ENCODE measurements at regions not wholly inside any gene's neighbourhood (a gene's known extent, or its start where the extent isn't known, plus 50 kb on each side); places are given as distances from the start of the nearest gene placed in this dataset.

DNA sequence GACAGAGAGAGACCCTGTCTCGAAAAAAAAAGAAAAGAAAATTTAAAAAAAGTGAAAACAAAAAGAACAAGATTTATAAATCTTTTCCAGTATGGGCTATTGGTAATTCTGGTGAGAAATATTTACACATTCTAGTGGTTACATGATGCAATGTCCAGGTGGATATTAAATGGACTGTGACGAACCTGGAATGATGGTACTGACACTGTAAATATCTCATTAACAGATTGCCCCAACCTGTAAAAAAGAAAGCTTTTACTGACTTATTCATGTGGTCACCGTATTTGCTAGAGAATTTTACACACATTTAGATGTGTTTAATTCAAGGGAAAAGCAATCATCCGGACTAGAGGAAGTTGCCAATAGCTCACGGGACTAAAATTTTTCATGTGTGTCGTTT lies 162.1 kb upstream of the LRIG1 start:
- no peaks in the 10 kb centered on the region for H3K9me3 ChIP-seq (ENCODE audit: insufficient read depth, low read depth, low read length)
- H3K4ac ChIP-seq (ENCODE audit: low read depth, low read length) = no peak overlapping the region
- WGBS (ENCODE audit: extremely low coverage, insufficient coverage, insufficient read length) = no CpG with 5 or more reads among the region's 6 CpGs
- H3K23ac ChIP-seq (ENCODE audit: low read length) = no peak overlapping the region
- no peak overlapping the region for H3K14ac ChIP-seq (ENCODE audit: low read length)
- H2BK120ac ChIP-seq (ENCODE audit: insufficient read depth, low read length, poor library complexity) = no peak overlapping the region
- no peak overlapping the region for H4K12ac ChIP-seq (ENCODE audit: low read depth, low read length)
- no peak overlapping the region for H2BK5ac ChIP-seq (ENCODE audit: low read depth, low read length, poor library complexity)
- peaks cover 1% of the 10 kb centered on the region for H3K79me1 ChIP-seq (ENCODE audit: low read length)
- no peak overlapping the region for H2BK12ac ChIP-seq (ENCODE audit: low read length)
- H2AK5ac ChIP-seq (ENCODE audit: low read length) = no peak overlapping the region
- H3K36me3 ChIP-seq (ENCODE audit: control insufficient read depth in 1 of 2, insufficient read depth in 2 of 2, low read length in 2 of 2) = no peaks in the 10 kb centered on the region
- no peaks in the 10 kb centered on the region for H3K79me2 ChIP-seq (ENCODE audit: control insufficient read depth, insufficient read depth, low read length, poor library complexity)
- H3K4me1 ChIP-seq (ENCODE audit: control insufficient read depth in 1 of 2, insufficient read depth in 2 of 2, low read length in 2 of 2) = peaks cover 4% of the 10 kb centered on the region in 2 experiments
- no peak overlapping the region for H3K4me3 ChIP-seq (ENCODE audit: low read depth, low read length)
- H3K4me2 ChIP-seq (ENCODE audit: low read length) = no peak overlapping the region
- H4K91ac ChIP-seq (ENCODE audit: low read depth, low read length) = no peak overlapping the region
- no peak overlapping the region for H3K9ac ChIP-seq (ENCODE audit: low read length)
- H3K18ac ChIP-seq (ENCODE audit: low read length) = no peak overlapping the region
- no peak overlapping the region for H4K8ac ChIP-seq (ENCODE audit: low read depth, low read length)
- no peak overlapping the region for H3K27ac ChIP-seq (ENCODE audit: low read depth, low read length)
- no peak overlapping the region for H2AFZ ChIP-seq (ENCODE audit: insufficient read depth, low read length, poor library complexity)
- no peaks in the 10 kb centered on the region for H3K27me3 ChIP-seq (ENCODE audit: insufficient read depth, low read length)
- DNase-seq = no peak

DNA sequence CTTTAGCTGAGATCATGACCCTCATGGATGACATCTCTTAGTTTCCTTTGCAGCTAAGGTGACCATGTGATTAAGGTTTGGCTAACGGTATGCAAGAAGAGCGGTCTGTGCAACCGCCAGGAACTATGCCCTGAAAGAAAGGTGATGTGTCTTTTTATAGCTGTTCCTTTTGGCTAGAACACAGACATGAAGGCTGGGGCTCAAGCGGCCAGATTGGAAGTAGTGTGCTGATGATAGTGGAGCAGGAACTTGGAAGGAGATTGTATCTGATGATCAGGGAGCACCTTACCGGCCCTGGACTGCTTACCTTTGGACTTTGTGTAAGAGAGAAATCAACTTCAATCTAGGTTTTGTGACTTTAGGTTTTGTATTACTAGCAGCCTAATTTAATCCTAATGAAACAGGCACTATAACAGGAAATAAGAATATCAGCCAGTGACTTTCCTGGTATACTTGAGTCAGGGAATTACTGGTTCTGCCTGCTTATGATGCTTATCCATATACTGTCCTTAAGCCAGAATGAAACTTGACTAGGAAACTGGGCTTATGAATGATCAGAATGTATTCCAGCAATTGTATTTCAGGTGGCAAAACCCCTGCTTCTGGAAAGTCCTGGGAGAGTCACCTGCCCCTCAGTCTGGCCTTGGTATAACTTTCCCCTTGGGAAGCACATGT lies 164.3 kb upstream of the LRIG1 start:
- H3K27me3 ChIP-seq (ENCODE audit: insufficient read depth, low read length) = no peaks in the 10 kb centered on the region
- H3K9ac ChIP-seq (ENCODE audit: low read length) = no peak overlapping the region
- no peak for DNase-seq
- H3K36me3 ChIP-seq (ENCODE audit: control insufficient read depth in 1 of 2, insufficient read depth in 2 of 2, low read length in 2 of 2) = no peaks in the 10 kb centered on the region
- H3K79me2 ChIP-seq (ENCODE audit: control insufficient read depth, insufficient read depth, low read length, poor library complexity) = no peaks in the 10 kb centered on the region
- H3K4me1 ChIP-seq (ENCODE audit: control insufficient read depth in 1 of 2, insufficient read depth in 2 of 2, low read length in 2 of 2) = peaks cover 4% of the 10 kb centered on the region in 2 experiments
- H3K4ac ChIP-seq (ENCODE audit: low read depth, low read length) = no peak overlapping the region
- no peak overlapping the region for H3K18ac ChIP-seq (ENCODE audit: low read length)
- H4K12ac ChIP-seq (ENCODE audit: low read depth, low read length) = no peak overlapping the region
- WGBS (ENCODE audit: extremely low coverage, insufficient coverage, insufficient read length) = no CpG with 5 or more reads among the region's 5 CpGs
- H2BK12ac ChIP-seq (ENCODE audit: low read length) = no peak overlapping the region
- H3K14ac ChIP-seq (ENCODE audit: low read length) = no peak overlapping the region
- no peak overlapping the region for H3K27ac ChIP-seq (ENCODE audit: low read depth, low read length)
- peaks cover 1% of the 10 kb centered on the region for H3K79me1 ChIP-seq (ENCODE audit: low read length)
- H4K91ac ChIP-seq (ENCODE audit: low read depth, low read length) = no peak overlapping the region
- no peak overlapping the region for H2AFZ ChIP-seq (ENCODE audit: insufficient read depth, low read length, poor library complexity)
- peaks cover 2% of the 10 kb centered on the region for H3K9me3 ChIP-seq (ENCODE audit: insufficient read depth, low read depth, low read length)
- H4K8ac ChIP-seq (ENCODE audit: low read depth, low read length) = no peak overlapping the region
- no peak overlapping the region for H2BK5ac ChIP-seq (ENCODE audit: low read depth, low read length, poor library complexity)
- no peak overlapping the region for H3K4me3 ChIP-seq (ENCODE audit: low read depth, low read length)
- no peak overlapping the region for H2BK120ac ChIP-seq (ENCODE audit: insufficient read depth, low read length, poor library complexity)
- no peak overlapping the region for H2AK5ac ChIP-seq (ENCODE audit: low read length)
- H3K23ac ChIP-seq (ENCODE audit: low read length) = no peak overlapping the region
- no peak overlapping the region for H3K4me2 ChIP-seq (ENCODE audit: low read length)

DNA sequence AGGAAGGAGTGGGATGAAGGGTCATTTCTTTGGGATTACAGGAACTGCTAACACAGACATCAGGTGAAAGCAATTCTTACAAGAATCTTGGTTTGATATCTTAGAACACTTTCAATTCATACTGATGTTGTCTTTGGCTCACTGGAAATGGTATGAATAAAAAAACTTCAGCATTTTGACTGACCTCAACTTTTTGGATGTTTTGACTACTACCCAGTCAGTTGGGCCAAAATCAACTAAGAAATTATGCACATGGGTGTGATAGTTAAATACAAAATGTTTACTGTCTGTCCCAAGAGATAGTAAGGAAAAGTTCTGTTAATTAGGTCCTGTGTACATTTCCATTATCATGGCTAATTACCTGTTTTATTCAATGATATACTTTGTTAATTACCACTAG lies 165.5 kb upstream of the LRIG1 start:
- no peak overlapping the region for H3K4me2 ChIP-seq (ENCODE audit: low read length)
- no peak overlapping the region for H4K8ac ChIP-seq (ENCODE audit: low read depth, low read length)
- H3K79me1 ChIP-seq (ENCODE audit: low read length) = peaks cover 1% of the 10 kb centered on the region
- H3K36me3 ChIP-seq (ENCODE audit: control insufficient read depth in 1 of 2, insufficient read depth in 2 of 2, low read length in 2 of 2) = no peaks in the 10 kb centered on the region
- no peaks in the 10 kb centered on the region for H3K27me3 ChIP-seq (ENCODE audit: insufficient read depth, low read length)
- H4K91ac ChIP-seq (ENCODE audit: low read depth, low read length) = no peak overlapping the region
- H3K9me3 ChIP-seq (ENCODE audit: insufficient read depth, low read depth, low read length) = peaks cover 2% of the 10 kb centered on the region
- no peaks in the 10 kb centered on the region for H3K79me2 ChIP-seq (ENCODE audit: control insufficient read depth, insufficient read depth, low read length, poor library complexity)
- no peak overlapping the region for H3K27ac ChIP-seq (ENCODE audit: low read depth, low read length)
- no peak overlapping the region for H3K18ac ChIP-seq (ENCODE audit: low read length)
- no peak for DNase-seq
- no peak overlapping the region for H3K4ac ChIP-seq (ENCODE audit: low read depth, low read length)
- H3K14ac ChIP-seq (ENCODE audit: low read length) = no peak overlapping the region
- peaks cover 4% of the 10 kb centered on the region in 2 experiments for H3K4me1 ChIP-seq (ENCODE audit: control insufficient read depth in 1 of 2, insufficient read depth in 2 of 2, low read length in 2 of 2)
- no peak overlapping the region for H2BK12ac ChIP-seq (ENCODE audit: low read length)
- H3K4me3 ChIP-seq (ENCODE audit: low read depth, low read length) = no peak overlapping the region
- H4K12ac ChIP-seq (ENCODE audit: low read depth, low read length) = no peak overlapping the region
- H2BK5ac ChIP-seq (ENCODE audit: low read depth, low read length, poor library complexity) = no peak overlapping the region
- no peak overlapping the region for H3K9ac ChIP-seq (ENCODE audit: low read length)
- no peak overlapping the region for H2AFZ ChIP-seq (ENCODE audit: insufficient read depth, low read length, poor library complexity)
- no peak overlapping the region for H2AK5ac ChIP-seq (ENCODE audit: low read length)
- H3K23ac ChIP-seq (ENCODE audit: low read length) = no peak overlapping the region
- H2BK120ac ChIP-seq (ENCODE audit: insufficient read depth, low read length, poor library complexity) = no peak overlapping the region

DNA sequence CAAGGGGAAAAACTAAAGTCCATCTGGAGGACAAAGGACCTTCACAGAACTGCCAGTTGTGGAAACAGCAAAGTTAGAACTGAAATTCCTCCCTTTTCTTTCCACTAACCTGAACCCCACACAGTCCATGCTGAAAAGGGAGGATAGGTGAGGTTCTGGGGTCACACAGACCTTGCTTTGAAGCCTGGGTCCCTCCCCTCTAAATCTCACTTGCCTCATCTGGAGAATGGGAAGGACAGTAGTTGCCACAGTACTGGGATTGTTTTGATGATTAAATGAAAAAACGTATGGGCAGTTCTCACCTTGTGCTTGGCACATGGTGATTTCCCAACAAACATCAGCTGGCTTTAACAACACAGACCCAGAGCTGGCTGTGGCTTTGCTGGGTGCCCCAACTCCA lies 166.4 kb upstream of the LRIG1 start:
- no peak overlapping the region for H3K9ac ChIP-seq (ENCODE audit: low read length)
- H2AFZ ChIP-seq (ENCODE audit: insufficient read depth, low read length, poor library complexity) = no peak overlapping the region
- H3K27ac ChIP-seq (ENCODE audit: low read depth, low read length) = no peak overlapping the region
- no peaks in the 10 kb centered on the region for H3K79me2 ChIP-seq (ENCODE audit: control insufficient read depth, insufficient read depth, low read length, poor library complexity)
- H2BK5ac ChIP-seq (ENCODE audit: low read depth, low read length, poor library complexity) = no peak overlapping the region
- H3K14ac ChIP-seq (ENCODE audit: low read length) = no peak overlapping the region
- H3K9me3 ChIP-seq (ENCODE audit: insufficient read depth, low read depth, low read length) = peaks cover 2% of the 10 kb centered on the region
- H2BK120ac ChIP-seq (ENCODE audit: insufficient read depth, low read length, poor library complexity) = no peak overlapping the region
- no peaks in the 10 kb centered on the region for H3K36me3 ChIP-seq (ENCODE audit: control insufficient read depth in 1 of 2, insufficient read depth in 2 of 2, low read length in 2 of 2)
- no peak overlapping the region for H3K4me3 ChIP-seq (ENCODE audit: low read depth, low read length)
- no peak overlapping the region for H2AK5ac ChIP-seq (ENCODE audit: low read length)
- no peak overlapping the region for H3K4ac ChIP-seq (ENCODE audit: low read depth, low read length)
- no peak for DNase-seq
- no peak overlapping the region for H3K23ac ChIP-seq (ENCODE audit: low read length)
- H3K27me3 ChIP-seq (ENCODE audit: insufficient read depth, low read length) = no peaks in the 10 kb centered on the region
- no peak overlapping the region for H2BK12ac ChIP-seq (ENCODE audit: low read length)
- H4K91ac ChIP-seq (ENCODE audit: low read depth, low read length) = no peak overlapping the region
- no peaks in the 10 kb centered on the region for H3K79me1 ChIP-seq (ENCODE audit: low read length)
- H3K4me2 ChIP-seq (ENCODE audit: low read length) = no peak overlapping the region
- no peak overlapping the region for H3K18ac ChIP-seq (ENCODE audit: low read length)
- H4K8ac ChIP-seq (ENCODE audit: low read depth, low read length) = no peak overlapping the region
- no peaks in the 10 kb centered on the region for H3K4me1 ChIP-seq (ENCODE audit: control insufficient read depth in 1 of 2, insufficient read depth in 2 of 2, low read length in 2 of 2)
- no CpG with 5 or more reads among the region's 1 CpG for WGBS (ENCODE audit: extremely low coverage, insufficient coverage, insufficient read length)
- H4K12ac ChIP-seq (ENCODE audit: low read depth, low read length) = no peak overlapping the region
